Left ventricle myocardium inferior (tissue), 1 donor: ENCODE measurements at regions not wholly inside any gene's neighbourhood (a gene's known extent, or its start where the extent isn't known, plus 50 kb on each side); places are given as distances from the start of the nearest gene placed in this dataset.

ENCODE experiments used
- DNase-seq: peaks from one replicate; pipeline ENCODE4 v3.0.0-alpha.2; 2020
- H3K27ac ChIP-seq: fragments of 200-600 bp; replicated peaks from 2 replicates; pipeline ENCODE4 v1.8.0; 2021
- H3K27me3 ChIP-seq: fragments of 200-600 bp; 2 replicates; pipeline ENCODE4 v1.8.0; 2021; ENCODE audit warnings: low read depth
- H3K36me3 ChIP-seq: fragments of 200-600 bp; 2 replicates; pipeline ENCODE4 v1.8.0; 2021
- H3K4me1 ChIP-seq: fragments of 200-600 bp; 2 replicates; pipeline ENCODE4 v1.8.0; 2021
- H3K4me3 ChIP-seq: fragments of 200-600 bp; 2 replicates; pipeline ENCODE4 v1.8.0; 2021; ENCODE audit warnings: mild to moderate bottlenecking, moderate library complexity
- H3K9me3 ChIP-seq: fragments of 200-600 bp; replicated peaks from 2 replicates; pipeline ENCODE4 v1.8.0; 2021
- intact Hi-C: fragments of 100-400 bp; cut with micrococcal nuclease; formaldehyde crosslinking; loops from one replicate; pipeline ENCODE4 v1.11.0; 2022
- TF ChIP-seq, protein P1 (sequence below): fragments of 200-600 bp; IDR thresholded peaks from 2 replicates; pipeline ENCODE4 v1.8.0; 2021; ENCODE audit warnings: antibody characterized with exemption, mild to moderate bottlenecking, borderline replicate concordance
- donor health status: DM: no; HTN: yes; CAD: no; lungs with severe emphysema.

DNA sequence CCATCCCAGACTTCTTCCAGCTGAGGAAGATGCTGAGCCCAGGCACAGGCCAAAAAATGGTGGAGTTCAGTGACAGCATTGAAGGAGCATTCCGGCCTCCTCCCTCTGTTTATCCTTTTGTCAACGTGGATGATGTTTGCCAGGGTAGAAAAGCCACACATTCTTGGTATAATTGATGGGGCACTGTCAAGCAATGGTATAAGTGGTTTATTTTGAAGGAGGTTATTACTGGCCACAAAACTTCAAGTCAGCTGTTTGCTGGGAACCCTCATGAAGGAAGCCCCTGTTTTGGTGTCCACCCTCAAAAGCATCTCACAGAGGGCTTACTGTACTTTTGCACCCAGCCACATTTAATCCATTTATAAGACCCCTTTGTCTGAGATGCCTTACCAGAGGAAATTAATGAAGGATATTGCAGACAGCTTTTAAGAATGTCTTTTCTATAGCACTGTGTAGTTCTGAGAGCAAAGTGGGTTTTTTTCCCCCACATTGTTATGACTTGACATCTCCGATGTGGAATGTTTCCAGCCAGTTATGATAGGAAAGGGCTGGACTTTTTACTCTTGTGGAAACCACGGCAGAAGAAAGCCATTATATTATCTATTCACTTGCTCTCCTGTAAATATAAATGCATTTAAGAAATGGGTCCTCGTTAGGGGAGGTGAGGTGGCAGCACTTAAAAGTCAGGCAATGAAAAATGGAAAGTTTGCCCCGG is 95.5 kb upstream of the SPATA31D4 start:
- Histone ChIP-seq H3K27ac (no peak overlapping the region), H3K4me1 (no peaks in the 10 kb centered on the region), H3K27me3 (peaks cover 98% of the 10 kb centered on the region), H3K9me3 (no peaks in the 10 kb centered on the region), H3K4me3 (no peak overlapping the region), H3K36me3 (no peaks in the 10 kb centered on the region)
- TF ChIP-seq, protein P1, sequence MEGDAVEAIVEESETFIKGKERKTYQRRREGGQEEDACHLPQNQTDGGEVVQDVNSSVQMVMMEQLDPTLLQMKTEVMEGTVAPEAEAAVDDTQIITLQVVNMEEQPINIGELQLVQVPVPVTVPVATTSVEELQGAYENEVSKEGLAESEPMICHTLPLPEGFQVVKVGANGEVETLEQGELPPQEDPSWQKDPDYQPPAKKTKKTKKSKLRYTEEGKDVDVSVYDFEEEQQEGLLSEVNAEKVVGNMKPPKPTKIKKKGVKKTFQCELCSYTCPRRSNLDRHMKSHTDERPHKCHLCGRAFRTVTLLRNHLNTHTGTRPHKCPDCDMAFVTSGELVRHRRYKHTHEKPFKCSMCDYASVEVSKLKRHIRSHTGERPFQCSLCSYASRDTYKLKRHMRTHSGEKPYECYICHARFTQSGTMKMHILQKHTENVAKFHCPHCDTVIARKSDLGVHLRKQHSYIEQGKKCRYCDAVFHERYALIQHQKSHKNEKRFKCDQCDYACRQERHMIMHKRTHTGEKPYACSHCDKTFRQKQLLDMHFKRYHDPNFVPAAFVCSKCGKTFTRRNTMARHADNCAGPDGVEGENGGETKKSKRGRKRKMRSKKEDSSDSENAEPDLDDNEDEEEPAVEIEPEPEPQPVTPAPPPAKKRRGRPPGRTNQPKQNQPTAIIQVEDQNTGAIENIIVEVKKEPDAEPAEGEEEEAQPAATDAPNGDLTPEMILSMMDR = no peak
- intact Hi-C loops = no loop called here
- no peak for DNase-seq

GRCh38 chr9:81833563-81834345 is 94.5 kb upstream of the SPATA31D4 start:
- Histone ChIP-seq H3K27me3 (peaks cover 98% of the 10 kb centered on the region), H3K4me1 (no peaks in the 10 kb centered on the region), H3K9me3 (no peaks in the 10 kb centered on the region), H3K36me3 (no peaks in the 10 kb centered on the region), H3K4me3 (no peak overlapping the region), H3K27ac (no peak overlapping the region)
- DNase-seq = no peak
- intact Hi-C loops = no loop called here
- TF ChIP-seq, protein P1 = no peak

- no peak overlapping the region for H3K27ac ChIP-seq
- intact Hi-C loops = loop anchor here (10.0 kb wide), 2 partner anchors 157 to 317 kb away; partner anchors contain the start of gene TLE1
- H3K4me1 ChIP-seq = peaks cover 7% of the 10 kb centered on the region
- TF ChIP-seq, protein P1 = no peak
- H3K36me3 ChIP-seq = no peaks in the 10 kb centered on the region
- H3K9me3 ChIP-seq = no peaks in the 10 kb centered on the region
- H3K27me3 ChIP-seq = peaks cover 40% of the 10 kb centered on the region
- no peak overlapping the region for H3K4me3 ChIP-seq
- DNase-seq = no peak
Observed at GRCh38 chr9:81841333-81841732, 86.9 kb upstream of the SPATA31D4 start.

DNA sequence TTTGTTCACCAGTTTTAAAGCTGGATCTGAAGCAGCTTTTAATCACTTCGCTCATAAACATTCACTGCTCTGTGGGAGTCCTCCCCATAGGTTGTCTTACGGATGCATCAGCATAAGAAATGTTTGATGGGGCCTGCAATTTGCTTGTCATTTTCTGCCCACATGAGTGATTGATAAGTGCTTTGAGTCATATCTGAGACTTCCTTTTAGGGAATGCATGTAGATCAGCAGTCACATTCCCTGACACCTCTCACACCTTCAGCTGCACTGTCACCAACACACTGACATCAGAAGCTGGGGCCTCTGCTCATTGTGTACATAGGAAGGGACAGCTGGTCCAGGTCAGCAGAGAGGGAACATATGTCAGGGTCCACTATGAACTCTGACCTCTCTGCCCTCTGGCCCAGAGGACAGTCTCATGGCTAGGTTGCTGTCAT is 84.1 kb upstream of the SPATA31D4 start:
- TF ChIP-seq, protein P1 = no peak
- intact Hi-C loops = loop anchor here (10.0 kb wide), 2 partner anchors 159 to 319 kb away; partner anchors contain the start of gene TLE1
- peaks cover 7% of the 10 kb centered on the region for H3K4me1 ChIP-seq

DNA sequence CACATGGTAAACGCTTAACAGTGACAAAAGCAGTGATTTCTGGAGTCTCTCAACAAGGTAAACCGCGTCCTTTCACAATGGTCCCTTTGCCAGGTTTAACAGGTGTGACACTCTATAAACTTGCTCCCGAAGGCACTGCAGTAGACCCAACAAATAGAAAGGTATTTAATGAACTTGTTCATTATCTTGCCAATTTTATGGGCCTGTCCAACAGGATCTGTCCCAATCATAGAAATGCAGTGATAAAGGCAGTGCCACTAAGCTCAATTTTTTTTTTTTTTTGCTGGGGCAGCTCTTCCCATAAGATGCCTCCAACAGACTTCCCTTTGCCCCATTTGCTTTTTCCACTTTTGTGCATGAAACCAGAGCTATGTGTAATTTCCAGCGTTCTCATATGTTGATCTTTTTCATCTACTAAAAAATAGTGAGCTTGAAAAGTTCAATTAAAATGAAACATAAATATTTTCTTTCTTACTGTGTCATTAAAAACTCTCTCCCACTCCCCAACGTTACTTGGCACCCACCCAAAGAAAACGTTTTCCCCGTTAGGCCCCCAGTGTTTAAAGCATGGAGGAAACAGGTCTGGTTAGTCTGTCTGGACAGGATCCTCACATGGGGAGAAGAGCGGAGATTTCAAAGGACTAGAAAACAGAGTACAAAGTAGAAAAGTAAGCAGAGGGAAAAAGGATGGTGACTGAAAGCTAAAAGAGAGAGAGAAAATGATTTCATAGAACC is 80.9 kb upstream of the SPATA31D4 start:
- Histone ChIP-seq H3K4me3 (no peak overlapping the region), H3K27ac (no peak overlapping the region), H3K9me3 (no peaks in the 10 kb centered on the region), H3K4me1 (peaks cover 22% of the 10 kb centered on the region), H3K27me3 (peaks cover 7% of the 10 kb centered on the region), H3K36me3 (no peaks in the 10 kb centered on the region)
- DNase-seq = no peak
- TF ChIP-seq, protein P1 = no peak
- intact Hi-C loops = loop anchor here (10.0 kb wide), 2 partner anchors 163 to 323 kb away; partner anchors contain the start of gene TLE1

More for the DNA sequence above, 84.1 kb upstream of the SPATA31D4 start:
- H3K9me3 ChIP-seq = no peaks in the 10 kb centered on the region
- H3K27ac ChIP-seq = no peak overlapping the region
- peaks cover 18% of the 10 kb centered on the region for H3K27me3 ChIP-seq
- no peak for DNase-seq
- H3K36me3 ChIP-seq = no peaks in the 10 kb centered on the region
- H3K4me3 ChIP-seq = no peak overlapping the region
